ENCODE measurements at regions not wholly inside any gene's neighbourhood (a gene's known extent, or its start where the extent isn't known, plus 50 kb on each side); places are given as distances from the start of the nearest gene placed in this dataset.

DNA sequence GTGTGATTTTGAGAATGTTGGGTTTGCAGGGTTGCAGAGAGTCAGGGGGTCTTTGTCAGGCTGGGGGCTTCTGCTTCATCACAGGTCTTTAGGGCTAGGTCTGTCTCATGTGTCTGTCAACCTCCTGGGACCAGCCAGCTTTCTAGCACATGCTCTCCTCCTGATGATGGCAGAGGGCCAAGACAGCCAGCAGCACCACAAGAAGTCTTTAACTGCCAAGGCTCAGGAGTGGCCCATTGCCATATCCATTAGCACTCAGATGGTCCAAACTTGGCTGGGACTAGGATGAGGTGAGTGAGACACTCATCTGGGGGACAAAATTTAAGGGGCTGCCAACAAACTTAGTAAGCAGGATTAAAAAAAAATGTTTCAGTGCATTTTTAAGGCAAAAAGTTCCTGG is 384.2 kb upstream of the CDH10 start:
- intact Hi-C loops (cut with DNase I; ENCODE audit: low total_unique reads): no loop called here
- TF ChIP-seq, protein P1, sequence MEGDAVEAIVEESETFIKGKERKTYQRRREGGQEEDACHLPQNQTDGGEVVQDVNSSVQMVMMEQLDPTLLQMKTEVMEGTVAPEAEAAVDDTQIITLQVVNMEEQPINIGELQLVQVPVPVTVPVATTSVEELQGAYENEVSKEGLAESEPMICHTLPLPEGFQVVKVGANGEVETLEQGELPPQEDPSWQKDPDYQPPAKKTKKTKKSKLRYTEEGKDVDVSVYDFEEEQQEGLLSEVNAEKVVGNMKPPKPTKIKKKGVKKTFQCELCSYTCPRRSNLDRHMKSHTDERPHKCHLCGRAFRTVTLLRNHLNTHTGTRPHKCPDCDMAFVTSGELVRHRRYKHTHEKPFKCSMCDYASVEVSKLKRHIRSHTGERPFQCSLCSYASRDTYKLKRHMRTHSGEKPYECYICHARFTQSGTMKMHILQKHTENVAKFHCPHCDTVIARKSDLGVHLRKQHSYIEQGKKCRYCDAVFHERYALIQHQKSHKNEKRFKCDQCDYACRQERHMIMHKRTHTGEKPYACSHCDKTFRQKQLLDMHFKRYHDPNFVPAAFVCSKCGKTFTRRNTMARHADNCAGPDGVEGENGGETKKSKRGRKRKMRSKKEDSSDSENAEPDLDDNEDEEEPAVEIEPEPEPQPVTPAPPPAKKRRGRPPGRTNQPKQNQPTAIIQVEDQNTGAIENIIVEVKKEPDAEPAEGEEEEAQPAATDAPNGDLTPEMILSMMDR (IDR thresholded peaks at IDR 0.05): no peak
- no peak for TF ChIP-seq POLR2A (IDR thresholded peaks at IDR 0.05)
- DNase-seq (ENCODE audit: low spot score in 2 of 2): no peak

DNA sequence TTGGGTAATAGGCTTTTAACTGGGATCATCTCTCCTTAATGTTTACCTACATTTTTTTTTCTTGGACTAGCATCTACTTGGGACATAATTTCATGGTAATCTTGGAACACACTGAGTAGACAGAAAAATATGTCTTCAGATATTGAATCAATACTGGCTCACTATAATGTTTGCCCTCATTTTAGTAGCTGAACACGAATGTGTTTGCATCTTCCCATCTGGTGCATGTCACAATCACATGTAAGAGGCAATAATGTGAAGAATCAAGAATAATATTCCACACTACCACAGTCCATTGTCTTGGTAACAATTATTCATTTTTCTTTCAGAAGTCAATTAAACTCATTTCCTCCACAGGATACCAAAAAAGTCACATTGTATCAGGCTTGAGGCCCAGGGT is 382.7 kb upstream of the CDH10 start:
- H3K4me3 ChIP-seq (ENCODE audit: low read depth, poor library complexity, severe bottlenecking): no peak overlapping the region
- no peak for DNase-seq (ENCODE audit: low spot score in 2 of 2)
- no peak for TF ChIP-seq POLR2A (IDR thresholded peaks at IDR 0.05)
- TF ChIP-seq, protein P1 (IDR thresholded peaks at IDR 0.05): no peak
- intact Hi-C loops (cut with DNase I; ENCODE audit: low total_unique reads): no loop called here
- WGBS, 2 donors: 64 to 72% methylated on average over 1 of the region's 1 CpG

More for the DNA sequence above, 384.2 kb upstream of the CDH10 start:
- no peak overlapping the region for H3K4me3 ChIP-seq (ENCODE audit: low read depth, poor library complexity, severe bottlenecking)

- 78% methylated on average over 2 of the region's 2 CpGs for WGBS, 2 donors
- peak in 1 of 2 donors; percentile 14 for DNase-seq (ENCODE audit: low spot score in 2 of 2)
- no peak overlapping the region for H3K4me3 ChIP-seq (ENCODE audit: low read depth, poor library complexity, severe bottlenecking)
- TF ChIP-seq, protein P1 (IDR thresholded peaks at IDR 0.05): no peak
- TF ChIP-seq POLR2A (IDR thresholded peaks at IDR 0.05): no peak
- intact Hi-C loops (cut with DNase I; ENCODE audit: low total_unique reads): no loop called here
Measured at GRCh38 chr5:25027061-25027460, 382.3 kb upstream of the CDH10 start.

GRCh38 chr5:25025831-25026230 is 381.1 kb upstream of the CDH10 start:
- intact Hi-C loops (cut with DNase I; ENCODE audit: low total_unique reads): no loop called here

GRCh38 chr5:25020454-25020853 is 375.7 kb upstream of the CDH10 start:
- 58 to 63% methylated on average over 1 of the region's 1 CpG for WGBS, 2 donors
- intact Hi-C loops (cut with DNase I; ENCODE audit: low total_unique reads): no loop called here

More at GRCh38 chr5:25025831-25026230, 381.1 kb upstream of the CDH10 start:
- no peak overlapping the region for H3K4me3 ChIP-seq (ENCODE audit: low read depth, poor library complexity, severe bottlenecking)
- WGBS, 2 donors: 86 to 91% methylated on average over 4 of the region's 4 CpGs
- TF ChIP-seq, protein P1 (IDR thresholded peaks at IDR 0.05): no peak
- no peak for TF ChIP-seq POLR2A (IDR thresholded peaks at IDR 0.05)
- no peak for DNase-seq (ENCODE audit: low spot score in 2 of 2)

DNA sequence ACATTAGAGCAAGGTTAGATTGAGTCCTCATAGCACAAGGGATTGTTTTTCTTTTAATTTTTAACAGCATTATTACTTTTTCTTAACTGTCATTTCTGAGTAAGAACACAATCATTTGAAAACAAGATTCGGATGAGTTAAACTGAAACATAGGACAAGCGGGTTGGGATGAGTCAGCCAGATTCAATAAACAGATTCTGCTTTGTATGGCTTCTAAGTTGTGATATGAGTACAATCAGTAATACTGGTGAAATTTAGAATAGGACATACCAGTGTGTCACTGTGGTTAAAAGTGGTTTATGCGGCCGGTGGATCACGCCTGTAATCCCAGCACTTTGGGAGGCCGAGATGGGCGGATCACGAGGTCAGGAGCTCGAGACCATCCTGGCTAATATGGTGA is 364.3 kb upstream of the CDH10 start:
- intact Hi-C loops (cut with DNase I; ENCODE audit: low total_unique reads): no loop called here
- DNase-seq (ENCODE audit: low spot score in 2 of 2): no peak
- TF ChIP-seq, protein P1 (IDR thresholded peaks at IDR 0.05): no peak
- TF ChIP-seq POLR2A (IDR thresholded peaks at IDR 0.05): no peak
- H3K4me3 ChIP-seq (ENCODE audit: low read depth, poor library complexity, severe bottlenecking): no peak overlapping the region
- WGBS, 2 donors: 93 to 95% methylated on average over 9 of the region's 9 CpGs

More at GRCh38 chr5:25020454-25020853, 375.7 kb upstream of the CDH10 start:
- H3K4me3 ChIP-seq (ENCODE audit: low read depth, poor library complexity, severe bottlenecking): no peak overlapping the region
- TF ChIP-seq, protein P1 (IDR thresholded peaks at IDR 0.05): no peak
- TF ChIP-seq POLR2A (IDR thresholded peaks at IDR 0.05): no peak
- DNase-seq (ENCODE audit: low spot score in 2 of 2): no peak

All from lower leg skin (tissue), 4 donors.